C4-2B (cell line): ENCODE measurements at regions not wholly inside any gene's neighbourhood (a gene's known extent, or its start where the extent isn't known, plus 50 kb on each side); places are given as distances from the start of the nearest gene placed in this dataset.

Experiments
- CTCF ChIP-seq: fragments of 450-650 bp; conservative IDR thresholded peaks from 2 replicates; pipeline ENCODE4 v1.5.1; 2017; ENCODE audit warnings: mild to moderate bottlenecking
- ZFX ChIP-seq: fragments of 450-650 bp; IDR thresholded peaks from 2 replicates; pipeline ENCODE4 v1.6.1; 2017

- no peak for TF ChIP-seq CTCF
- TF ChIP-seq ZFX = no peak
Measured at GRCh38 chr12:63496654-63497053, 171.6 kb downstream of the DPY19L2 start.
